Epithelial cell of proximal tubule (primary cell): ENCODE measurements at regions not wholly inside any gene's neighbourhood (a gene's known extent, or its start where the extent isn't known, plus 50 kb on each side); places are given as distances from the start of the nearest gene placed in this dataset.

Experiments
- DNase-seq: peaks from one replicate; pipeline ENCODE4 v3.0.0-alpha.2; 2011; ENCODE audit warnings: low read depth
- H3K4me3 ChIP-seq: 2 replicates; pipeline ENCODE4 v1.5.1; 2011; ENCODE audit warnings: low read depth, mild to moderate bottlenecking, low read length
- TF ChIP-seq, protein P1 (sequence below): conservative IDR thresholded peaks from 2 replicates; pipeline ENCODE4 v1.5.1; 2012; ENCODE audit warnings: low read depth, mild to moderate bottlenecking, low read length

DNA sequence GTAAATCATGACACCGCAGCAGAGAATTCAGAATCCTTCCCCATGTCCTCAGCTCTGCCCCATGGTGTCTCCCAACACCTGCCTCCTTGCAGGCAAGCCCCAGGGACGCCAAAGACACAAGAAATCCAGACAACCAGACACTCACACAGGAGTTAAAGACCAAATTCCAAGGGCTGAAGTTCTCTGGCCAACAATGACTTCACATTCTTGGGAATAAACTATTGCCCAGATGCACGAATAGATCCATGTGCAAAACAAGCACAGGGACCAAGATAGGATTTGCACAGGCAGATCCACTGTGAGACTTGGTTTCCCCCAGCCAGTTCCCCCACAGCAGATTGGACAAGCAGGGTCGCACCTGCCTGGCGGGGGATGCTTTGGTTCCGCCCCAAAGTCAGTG is 246.7 kb downstream of the SOD2 start:
- no peak overlapping the region for H3K4me3 ChIP-seq
- DNase-seq, result no peak
- TF ChIP-seq, protein P1, sequence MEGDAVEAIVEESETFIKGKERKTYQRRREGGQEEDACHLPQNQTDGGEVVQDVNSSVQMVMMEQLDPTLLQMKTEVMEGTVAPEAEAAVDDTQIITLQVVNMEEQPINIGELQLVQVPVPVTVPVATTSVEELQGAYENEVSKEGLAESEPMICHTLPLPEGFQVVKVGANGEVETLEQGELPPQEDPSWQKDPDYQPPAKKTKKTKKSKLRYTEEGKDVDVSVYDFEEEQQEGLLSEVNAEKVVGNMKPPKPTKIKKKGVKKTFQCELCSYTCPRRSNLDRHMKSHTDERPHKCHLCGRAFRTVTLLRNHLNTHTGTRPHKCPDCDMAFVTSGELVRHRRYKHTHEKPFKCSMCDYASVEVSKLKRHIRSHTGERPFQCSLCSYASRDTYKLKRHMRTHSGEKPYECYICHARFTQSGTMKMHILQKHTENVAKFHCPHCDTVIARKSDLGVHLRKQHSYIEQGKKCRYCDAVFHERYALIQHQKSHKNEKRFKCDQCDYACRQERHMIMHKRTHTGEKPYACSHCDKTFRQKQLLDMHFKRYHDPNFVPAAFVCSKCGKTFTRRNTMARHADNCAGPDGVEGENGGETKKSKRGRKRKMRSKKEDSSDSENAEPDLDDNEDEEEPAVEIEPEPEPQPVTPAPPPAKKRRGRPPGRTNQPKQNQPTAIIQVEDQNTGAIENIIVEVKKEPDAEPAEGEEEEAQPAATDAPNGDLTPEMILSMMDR, result no peak

DNA sequence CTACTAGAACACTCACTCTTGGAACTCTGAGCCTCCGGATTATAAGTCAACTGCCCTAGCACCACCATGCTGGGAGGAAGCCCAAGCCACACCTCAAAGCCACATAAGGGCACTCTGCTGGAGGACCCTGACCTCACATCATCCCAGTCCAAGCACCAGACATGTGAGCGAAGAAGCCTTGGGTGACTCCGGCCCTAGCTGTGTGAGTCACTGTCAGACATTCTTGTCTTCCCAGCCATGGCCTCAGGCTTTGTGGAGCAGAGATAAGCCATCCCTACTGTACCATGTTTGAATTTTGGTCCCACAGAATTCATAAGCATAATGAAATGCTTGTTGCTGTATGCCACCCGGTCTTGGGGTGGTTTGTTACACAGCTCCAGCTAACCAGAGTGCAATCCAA is 247.7 kb downstream of the SOD2 start:
- TF ChIP-seq, protein P1, result no peak
- no peak overlapping the region for H3K4me3 ChIP-seq
- DNase-seq, result no peak

DNA sequence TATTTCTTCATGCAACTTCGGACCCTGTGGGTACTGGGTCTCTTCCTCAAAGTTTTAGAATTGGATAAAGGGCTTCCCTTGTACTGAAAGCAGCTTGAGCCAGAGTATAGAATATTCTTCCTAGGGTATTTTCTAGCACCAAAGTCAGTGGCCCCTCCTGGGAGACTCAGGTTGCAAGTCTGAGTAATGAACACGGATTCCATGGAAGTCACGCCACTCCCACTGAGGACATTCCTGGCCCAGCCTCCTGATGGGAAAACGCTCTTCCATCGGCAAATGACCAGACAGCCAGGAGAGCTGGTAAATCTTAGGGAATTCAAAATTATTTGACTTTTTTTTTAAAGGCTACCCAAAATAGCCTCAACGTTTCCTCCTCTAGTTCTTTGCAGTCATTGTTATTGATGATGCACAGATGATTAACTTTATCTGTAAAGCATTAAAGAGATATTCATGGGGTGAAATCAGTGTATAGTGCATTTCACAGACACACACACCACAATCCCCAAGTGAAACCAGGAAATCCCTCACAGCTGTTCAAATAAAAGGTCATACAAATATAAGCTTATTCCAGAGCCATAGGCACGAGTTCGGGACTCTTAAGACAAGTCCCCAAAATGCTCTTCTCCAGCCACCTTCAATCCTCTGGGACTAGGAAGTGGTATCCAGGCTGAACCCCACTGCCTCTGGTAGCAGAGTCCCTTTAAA is 248.8 kb downstream of the SOD2 start:
- no peak overlapping the region for H3K4me3 ChIP-seq
- TF ChIP-seq, protein P1, result no peak
- no peak for DNase-seq

DNA sequence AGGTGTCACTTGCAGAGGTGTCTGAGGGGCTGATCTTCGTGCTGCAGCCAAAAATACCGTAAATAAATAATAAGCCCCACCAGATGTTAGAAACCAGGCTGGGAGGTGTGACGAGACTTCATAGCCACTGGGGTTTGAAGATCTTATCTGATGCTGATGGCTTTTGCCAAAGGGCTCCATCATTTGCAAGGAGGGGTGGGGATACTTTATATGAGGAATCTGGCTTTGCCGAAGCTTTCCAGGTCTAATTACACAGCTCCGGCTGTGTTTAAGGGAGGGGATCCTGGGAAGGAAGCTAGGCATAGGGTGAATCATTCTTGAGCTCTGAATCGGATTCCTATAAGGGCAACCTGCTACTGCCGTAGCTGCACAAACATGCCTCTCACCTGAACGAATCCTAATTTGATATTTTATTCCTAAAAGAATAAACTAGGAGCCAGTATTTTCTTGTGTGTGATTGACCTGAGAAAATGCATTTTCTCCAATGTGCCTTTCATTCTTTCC is 249.6 kb downstream of the SOD2 start:
- TF ChIP-seq, protein P1, result no peak
- DNase-seq, result no peak
- no peak overlapping the region for H3K4me3 ChIP-seq

DNA sequence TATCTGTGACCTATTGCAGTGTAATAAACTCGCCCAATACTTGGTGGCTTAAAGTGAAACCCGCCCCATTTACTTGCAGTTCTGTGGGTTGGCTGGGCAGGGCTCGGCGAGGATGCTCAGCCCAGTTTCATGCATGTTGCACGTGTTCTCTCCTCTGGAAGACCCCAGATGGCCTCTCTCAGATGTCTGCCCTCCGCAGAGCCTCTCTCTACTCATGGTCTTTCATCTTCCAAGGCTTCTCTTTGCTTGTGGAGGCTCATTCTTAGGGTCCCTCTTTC is 251.4 kb downstream of the SOD2 start:
- TF ChIP-seq, protein P1, result no peak
- no peak overlapping the region for H3K4me3 ChIP-seq
- DNase-seq, result no peak

DNA sequence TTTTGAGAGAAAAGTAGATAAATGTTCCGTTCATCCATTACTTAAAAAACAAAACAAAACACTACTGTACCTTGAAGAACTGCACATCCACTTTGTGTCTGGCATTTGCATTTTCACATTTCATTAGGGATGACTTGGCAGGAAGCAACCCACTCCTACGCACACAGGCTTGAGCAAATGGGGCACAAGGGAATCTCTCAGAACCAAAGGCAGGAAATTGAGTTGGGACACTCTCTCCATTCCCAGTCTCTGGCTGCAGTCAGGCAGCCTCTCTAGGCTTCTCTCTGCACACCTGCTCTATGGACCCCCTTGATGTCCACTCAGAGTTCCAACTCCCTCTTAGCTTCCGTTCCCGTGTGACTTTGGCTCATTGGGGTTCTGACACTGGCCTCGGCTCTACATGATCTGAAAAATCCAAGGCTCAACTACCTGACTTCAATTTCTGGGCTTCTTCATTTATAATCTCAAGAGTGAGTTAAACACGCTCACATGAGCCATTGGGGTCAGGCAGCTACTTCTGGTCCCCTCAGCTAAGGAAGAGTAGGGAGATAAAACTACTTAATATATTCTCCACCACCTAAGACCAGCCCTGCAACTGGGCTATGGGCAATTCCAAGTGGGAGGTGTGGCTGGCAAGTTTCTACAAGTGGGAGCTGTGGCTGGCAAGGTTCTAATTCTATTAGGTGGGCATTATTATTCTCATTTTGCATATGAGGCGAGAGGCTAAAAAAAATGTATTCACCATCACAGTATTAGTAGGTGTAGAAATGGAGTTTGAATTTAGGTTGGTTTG is 251.9 kb downstream of the SOD2 start:
- no peak for DNase-seq
- no peak overlapping the region for H3K4me3 ChIP-seq
- TF ChIP-seq, protein P1, result no peak
